Activated CD8-positive, alpha-beta T cell treated with anti-CD3 and anti-CD28 coated beads, Interleukin-2, amount 10 ng/mL, durations not matched to agents 7 days and 5 days (primary cell): ENCODE measurements at regions not wholly inside any gene's neighbourhood (a gene's known extent, or its start where the extent isn't known, plus 50 kb on each side); places are given as distances from the start of the nearest gene placed in this dataset.
"Not testable (repeated sequence)": the region's sequence is repeated elsewhere in the genome, so short reads cannot be mapped to it uniquely, and the experiment has no call there.

Experiments
- ATAC-seq: fragments of 150-1000 bp; cut with Tn5 transposase; one replicate; pipeline ENCODE4 v1.10.0; 2021; ENCODE audit warnings: moderate library complexity
- CTCF ChIA-PET: fragments of 350-600 bp; sonication (Branson Sonifier 250); formaldehyde crosslinking; loops from one replicate; lab custom pipeline; 2021; ENCODE audit warnings: antibody characterized with exemption; lab: Charles Lee
- POLR2A ChIA-PET: fragments of 350-600 bp; sonication (Branson Sonifier 250); formaldehyde crosslinking; loops from one replicate; lab custom pipeline; 2021; ENCODE audit warnings: antibody characterized with exemption; lab: Charles Lee
- DNase-seq: peaks from one replicate; pipeline ENCODE4 v3.0.0-alpha.2; 2020
- H3K27ac Mint-ChIP-seq: one replicate; pipeline ENCODE4 v1.8.0; 2021; ENCODE audit warnings: mild to moderate bottlenecking, mixed read lengths
- H3K27me3 Mint-ChIP-seq: one replicate; pipeline ENCODE4 v1.8.0; 2021; ENCODE audit warnings: low read depth, mixed read lengths
- H3K36me3 Mint-ChIP-seq: one replicate; pipeline ENCODE4 v1.8.0; 2021; ENCODE audit warnings: low read depth, mixed read lengths
- H3K4me1 Mint-ChIP-seq: one replicate; pipeline ENCODE4 v1.8.0; 2021; ENCODE audit warnings: low read depth, mixed read lengths
- H3K4me3 Mint-ChIP-seq: one replicate; pipeline ENCODE4 v1.8.0; 2021; ENCODE audit warnings: mild to moderate bottlenecking, mixed read lengths
- H3K9me3 Mint-ChIP-seq: one replicate; pipeline ENCODE4 v1.8.0; 2022; ENCODE audit warnings: mixed read lengths; ENCODE audit not compliant: insufficient read depth

DNA sequence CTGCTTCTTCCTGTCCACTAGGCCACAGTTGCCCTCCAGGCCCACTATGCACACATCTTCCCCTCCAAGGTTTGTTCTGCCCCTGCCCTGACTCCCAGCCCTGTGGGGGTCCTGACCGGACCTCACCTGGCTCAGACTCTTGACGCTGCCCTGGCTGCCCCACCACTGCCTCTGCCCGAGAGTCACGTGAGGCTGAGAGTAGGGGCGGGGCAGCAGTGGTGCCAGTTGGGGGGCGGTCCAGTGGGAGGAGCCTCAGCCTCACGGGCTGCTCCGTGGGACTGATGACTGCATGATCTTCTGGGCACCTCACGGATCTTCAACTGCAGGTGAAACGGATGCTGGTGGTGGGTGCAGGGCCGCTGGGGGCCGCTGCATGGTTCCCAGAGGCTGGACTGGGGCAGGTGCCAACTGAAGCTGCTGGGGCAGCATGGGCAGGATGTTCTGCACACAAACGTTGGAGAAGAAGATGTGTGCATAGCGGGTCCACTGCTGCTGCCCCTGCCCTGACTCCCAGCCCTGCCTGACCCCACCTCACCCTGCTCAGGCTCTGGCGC, 77.6 kb downstream of the HHIPL2 start:
- H3K9me3 Mint-ChIP-seq, CTCF ChIA-PET, H3K36me3 Mint-ChIP-seq, POLR2A ChIA-PET, H3K27ac Mint-ChIP-seq, DNase-seq, ATAC-seq, H3K27me3 Mint-ChIP-seq, H3K4me3 Mint-ChIP-seq, H3K4me1 Mint-ChIP-seq: not testable (repeated sequence)

DNA sequence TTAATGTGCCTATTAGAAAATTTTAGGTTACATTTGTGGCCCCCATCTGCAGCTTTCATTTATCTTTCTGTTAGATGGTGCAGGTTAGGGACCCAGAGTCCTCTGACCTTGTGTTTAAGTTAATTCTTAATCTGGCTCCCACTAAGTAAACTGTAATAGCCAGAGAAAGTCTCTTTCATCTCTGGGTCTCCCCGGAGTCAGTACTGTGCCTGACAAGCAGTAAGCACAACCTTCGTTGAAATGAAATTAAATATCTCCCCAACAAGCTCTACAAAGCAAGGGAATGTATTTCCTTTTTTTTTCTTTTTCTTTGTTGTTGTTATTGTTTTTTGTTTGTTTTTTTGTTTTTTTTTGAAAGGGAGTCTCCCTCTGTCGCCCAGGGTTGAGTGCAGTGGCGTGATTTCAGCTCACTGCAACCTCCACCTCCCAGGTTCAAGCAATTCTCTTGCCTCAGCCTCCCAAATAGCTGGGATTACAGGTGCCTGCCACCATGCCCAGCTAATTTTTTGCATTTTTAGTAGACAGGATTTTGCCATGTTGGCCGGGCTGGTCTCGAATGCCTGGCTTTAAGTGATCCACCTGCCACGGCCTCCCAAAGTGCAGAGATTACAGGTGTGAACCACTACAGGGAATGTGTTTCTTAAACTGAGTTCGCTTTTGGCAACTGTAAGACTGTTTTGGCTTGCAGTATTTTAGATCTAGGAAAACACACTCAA, 81.6 kb downstream of the HHIPL2 start:
- Mint-ChIP-seq H3K4me1 (peaks cover 13% of the 10 kb centered on the region), H3K9me3 (no peaks in the 10 kb centered on the region), H3K36me3 (no peaks in the 10 kb centered on the region), H3K27me3 (peaks cover 6% of the 10 kb centered on the region), H3K4me3 (no peak overlapping the region), H3K27ac (no peak overlapping the region)
- no peak for DNase-seq
- ATAC-seq: no peak
- CTCF ChIA-PET: interaction anchor here (1.0 to 4.2 kb wide), 7 partner anchors 9 to 624 kb away, joined by 3 to 62 read pairs (median 6); no protein-coding TSS in a partner anchor
- POLR2A ChIA-PET: interaction anchor here (0.6 to 1.8 kb wide), 3 partner anchors 168 to 188 kb away, joined by 3 to 5 read pairs (median 5); no protein-coding TSS in a partner anchor

- ChIA-PET POLR2A (interaction anchor here (1.3 to 1.8 kb wide), 2 partner anchors 169 to 189 kb away, joined by 5 read pairs; no protein-coding TSS in a partner anchor), CTCF (interaction anchor here (0.6 to 4.2 kb wide), 28 partner anchors 10 to 755 kb away, joined by 3 to 62 read pairs (median 3); partner anchors contain the start of gene TAF1A)
- no peaks in the 10 kb centered on the region for H3K36me3 Mint-ChIP-seq
- H3K4me3 Mint-ChIP-seq: peak overlapping the region; percentile 73
- peaks cover 6% of the 10 kb centered on the region for H3K27me3 Mint-ChIP-seq
- H3K27ac Mint-ChIP-seq: peak overlapping the region; percentile 87
- peak; percentile 83 for DNase-seq
- peaks cover 13% of the 10 kb centered on the region for H3K4me1 Mint-ChIP-seq
- ATAC-seq: peak; percentile 96
- H3K9me3 Mint-ChIP-seq: no peaks in the 10 kb centered on the region
Measured at GRCh38 chr1:222465211-222466041, 82.5 kb downstream of the HHIPL2 start.

- no peaks in the 10 kb centered on the region for H3K36me3 Mint-ChIP-seq
- peak overlapping the region; percentile 73 for H3K4me3 Mint-ChIP-seq
- H3K27ac Mint-ChIP-seq: no peak overlapping the region
- peak; percentile 29 for ATAC-seq
- H3K27me3 Mint-ChIP-seq: peaks cover 6% of the 10 kb centered on the region
- CTCF ChIA-PET: interaction anchor here (0.6 to 4.2 kb wide), 25 partner anchors 9 to 754 kb away, joined by 3 to 62 read pairs (median 3); partner anchors contain the start of gene TAF1A
- peaks cover 13% of the 10 kb centered on the region for H3K4me1 Mint-ChIP-seq
- DNase-seq: peak; percentile 66
- no peaks in the 10 kb centered on the region for H3K9me3 Mint-ChIP-seq
- POLR2A ChIA-PET: interaction anchor here (1.8 kb wide), 1 partner anchor 169 kb away, joined by 5 read pairs; no protein-coding TSS in a partner anchor
Measured at GRCh38 chr1:222464841-222465210, 83.1 kb downstream of the HHIPL2 start.

- Mint-ChIP-seq H3K36me3 (no peaks in the 10 kb centered on the region), H3K4me1 (peaks cover 13% of the 10 kb centered on the region), H3K27ac (no peak overlapping the region), H3K4me3 (no peak overlapping the region), H3K9me3 (peaks cover 4% of the 10 kb centered on the region), H3K27me3 (peaks cover 6% of the 10 kb centered on the region)
- DNase-seq (no peak), ATAC-seq (no peak)
- ChIA-PET POLR2A (no interaction called here), CTCF (interaction anchor here (0.9 to 4.2 kb wide), 4 partner anchors 8 to 661 kb away, joined by 5 to 62 read pairs (median 10); no protein-coding TSS in a partner anchor)
Measured at GRCh38 chr1:222463059-222463730, 84.7 kb downstream of the HHIPL2 start.

GRCh38 chr1:222462601-222463000, 85.3 kb downstream of the HHIPL2 start:
- H3K27ac Mint-ChIP-seq: no peak overlapping the region
- no peak overlapping the region for H3K4me3 Mint-ChIP-seq
- POLR2A ChIA-PET: no interaction called here
- DNase-seq (no peak), ATAC-seq (no peak)
- H3K9me3 Mint-ChIP-seq: peaks cover 4% of the 10 kb centered on the region
- CTCF ChIA-PET: interaction anchor here (2.7 to 4.2 kb wide), 3 partner anchors 173 to 661 kb away, joined by 8 to 62 read pairs (median 12); no protein-coding TSS in a partner anchor
- H3K36me3 Mint-ChIP-seq: no peaks in the 10 kb centered on the region
- peaks cover 13% of the 10 kb centered on the region for H3K4me1 Mint-ChIP-seq
- H3K27me3 Mint-ChIP-seq: peaks cover 6% of the 10 kb centered on the region

- H3K4me3 Mint-ChIP-seq: no peak overlapping the region
Measured at GRCh38 chr1:222461941-222462340, 86.0 kb downstream of the HHIPL2 start.

GRCh38 chr1:222459652-222460051, 88.3 kb downstream of the HHIPL2 start:
- Mint-ChIP-seq H3K27me3 (peaks cover 5% of the 10 kb centered on the region), H3K9me3 (peaks cover 11% of the 10 kb centered on the region), H3K27ac (no peak overlapping the region), H3K36me3 (no peaks in the 10 kb centered on the region), H3K4me1 (peaks cover 7% of the 10 kb centered on the region), H3K4me3 (no peak overlapping the region)
- CTCF ChIA-PET: no interaction called here
- ATAC-seq (no peak), DNase-seq (no peak)
- POLR2A ChIA-PET: no interaction called here

More at GRCh38 chr1:222461941-222462340, 86.0 kb downstream of the HHIPL2 start:
- ATAC-seq (no peak), DNase-seq (no peak)
- Mint-ChIP-seq H3K27me3 (peaks cover 6% of the 10 kb centered on the region), H3K4me1 (peaks cover 13% of the 10 kb centered on the region), H3K9me3 (peaks cover 11% of the 10 kb centered on the region), H3K27ac (no peak overlapping the region), H3K36me3 (no peaks in the 10 kb centered on the region)
- ChIA-PET CTCF (no interaction called here), POLR2A (no interaction called here)

DNA sequence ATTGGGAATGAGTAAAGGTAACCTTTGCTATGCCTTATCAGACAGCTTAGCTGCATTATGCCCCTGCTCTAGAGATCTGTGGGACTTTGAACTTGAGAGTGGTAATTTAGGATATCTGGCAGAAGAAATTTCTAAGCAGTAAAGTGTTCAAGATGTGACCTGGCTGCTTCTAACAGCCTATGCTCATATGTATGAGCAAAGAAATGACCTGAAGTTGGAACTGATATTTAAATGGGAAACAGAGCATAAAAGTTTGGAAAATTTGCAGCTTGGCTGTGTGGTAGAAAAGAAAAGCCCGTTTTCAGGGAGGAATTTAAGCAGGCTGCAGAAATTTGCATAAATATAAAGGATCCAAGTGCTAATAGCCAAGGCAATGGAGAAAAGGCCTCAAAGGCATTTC, 90.4 kb downstream of the HHIPL2 start:
- ATAC-seq: no peak
- peaks cover 11% of the 10 kb centered on the region for H3K9me3 Mint-ChIP-seq
- peaks cover 6% of the 10 kb centered on the region for H3K4me1 Mint-ChIP-seq
- CTCF ChIA-PET: no interaction called here
- no peak overlapping the region for H3K27ac Mint-ChIP-seq
- no peak for DNase-seq
- H3K36me3 Mint-ChIP-seq: no peaks in the 10 kb centered on the region
- no peak overlapping the region for H3K4me3 Mint-ChIP-seq
- peaks cover 1% of the 10 kb centered on the region for H3K27me3 Mint-ChIP-seq
- POLR2A ChIA-PET: no interaction called here

- H3K27me3 Mint-ChIP-seq: peaks cover 1% of the 10 kb centered on the region
Measured at GRCh38 chr1:222457084-222457483, 90.8 kb downstream of the HHIPL2 start.

More at GRCh38 chr1:222457084-222457483, 90.8 kb downstream of the HHIPL2 start:
- no peak for ATAC-seq
- Mint-ChIP-seq H3K36me3 (no peaks in the 10 kb centered on the region), H3K9me3 (peaks cover 11% of the 10 kb centered on the region), H3K4me3 (no peak overlapping the region), H3K4me1 (peaks cover 6% of the 10 kb centered on the region), H3K27ac (no peak overlapping the region)
- ChIA-PET POLR2A (no interaction called here), CTCF (interaction anchor here (2.6 to 3.2 kb wide), 3 partner anchors 8 to 979 kb away, joined by 15 to 34 read pairs (median 20); no protein-coding TSS in a partner anchor)
- no peak for DNase-seq
